Activated CD8-positive, alpha-beta memory T cell treated with anti-CD3 and anti-CD28 coated beads for 48 hours (primary cell): ENCODE measurements at regions not wholly inside any gene's neighbourhood (a gene's known extent, or its start where the extent isn't known, plus 50 kb on each side); places are given as distances from the start of the nearest gene placed in this dataset.

Experiments
- DNase-seq, 3 experiments: peaks; one replicate each; pipeline ENCODE4 v3.0.0-alpha.2; 2020; ENCODE audit warnings: low read depth in 2 of 3, low spot score in 2 of 3

- DNase-seq, result no peak
Measured at GRCh38 chr4:183846951-183847350, 58.2 kb upstream of the STOX2 start.

GRCh38 chr4:183848805-183849204 is 56.3 kb upstream of the STOX2 start:
- DNase-seq, result no peak

- no peak for DNase-seq
Measured at GRCh38 chr4:183852910-183853547, 52.1 kb upstream of the STOX2 start.

GRCh38 chr4:183853548-183853940 is 51.6 kb upstream of the STOX2 start:
- no peak for DNase-seq
